ENCODE measurements at regions not wholly inside any gene's neighbourhood (a gene's known extent, or its start where the extent isn't known, plus 50 kb on each side); places are given as distances from the start of the nearest gene placed in this dataset.

GRCh38 chr1:37098237-37098636, 63.9 kb upstream of the GRIK3 start:
- TF ChIP-seq, protein P1, sequence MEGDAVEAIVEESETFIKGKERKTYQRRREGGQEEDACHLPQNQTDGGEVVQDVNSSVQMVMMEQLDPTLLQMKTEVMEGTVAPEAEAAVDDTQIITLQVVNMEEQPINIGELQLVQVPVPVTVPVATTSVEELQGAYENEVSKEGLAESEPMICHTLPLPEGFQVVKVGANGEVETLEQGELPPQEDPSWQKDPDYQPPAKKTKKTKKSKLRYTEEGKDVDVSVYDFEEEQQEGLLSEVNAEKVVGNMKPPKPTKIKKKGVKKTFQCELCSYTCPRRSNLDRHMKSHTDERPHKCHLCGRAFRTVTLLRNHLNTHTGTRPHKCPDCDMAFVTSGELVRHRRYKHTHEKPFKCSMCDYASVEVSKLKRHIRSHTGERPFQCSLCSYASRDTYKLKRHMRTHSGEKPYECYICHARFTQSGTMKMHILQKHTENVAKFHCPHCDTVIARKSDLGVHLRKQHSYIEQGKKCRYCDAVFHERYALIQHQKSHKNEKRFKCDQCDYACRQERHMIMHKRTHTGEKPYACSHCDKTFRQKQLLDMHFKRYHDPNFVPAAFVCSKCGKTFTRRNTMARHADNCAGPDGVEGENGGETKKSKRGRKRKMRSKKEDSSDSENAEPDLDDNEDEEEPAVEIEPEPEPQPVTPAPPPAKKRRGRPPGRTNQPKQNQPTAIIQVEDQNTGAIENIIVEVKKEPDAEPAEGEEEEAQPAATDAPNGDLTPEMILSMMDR (IDR thresholded peaks at IDR 0.05), result no peak
- no peak for TF ChIP-seq POLR2A (IDR thresholded peaks at IDR 0.05)

Measured in body of pancreas (tissue), 4 donors.